ENCODE measurements at regions not wholly inside any gene's neighbourhood (a gene's known extent, or its start where the extent isn't known, plus 50 kb on each side); places are given as distances from the start of the nearest gene placed in this dataset.

- no peak for DNase-seq (ENCODE audit: low read depth, low spot score)
Measured at GRCh38 chr3:176969066-176969465, 228.2 kb downstream of the TBL1XR1 start.

GRCh38 chr3:176968631-176969030, 228.7 kb downstream of the TBL1XR1 start:
- DNase-seq (ENCODE audit: low read depth, low spot score), result no peak

GRCh38 chr3:176967522-176967921, 229.8 kb downstream of the TBL1XR1 start:
- DNase-seq (ENCODE audit: low read depth, low spot score), result no peak

GRCh38 chr3:176964661-176965060, 232.6 kb downstream of the TBL1XR1 start:
- no peak for DNase-seq (ENCODE audit: low read depth, low spot score)

GRCh38 chr3:176961916-176962315, 235.4 kb downstream of the TBL1XR1 start:
- no peak for DNase-seq (ENCODE audit: low read depth, low spot score)

GRCh38 chr3:176959867-176960266, 237.4 kb downstream of the TBL1XR1 start:
- DNase-seq (ENCODE audit: low read depth, low spot score), result no peak

- no peak for DNase-seq (ENCODE audit: low read depth, low spot score)
Measured at GRCh38 chr3:176958560-176958959, 238.7 kb downstream of the TBL1XR1 start.

GRCh38 chr3:176954517-176954916, 242.8 kb downstream of the TBL1XR1 start:
- no peak for DNase-seq (ENCODE audit: low read depth, low spot score)

- no peak for DNase-seq (ENCODE audit: low read depth, low spot score)
Measured at GRCh38 chr3:176953106-176954060, 243.9 kb downstream of the TBL1XR1 start.

GRCh38 chr3:176951586-176952292, 245.5 kb downstream of the TBL1XR1 start:
- DNase-seq (ENCODE audit: low read depth, low spot score), result no peak

- no peak for DNase-seq (ENCODE audit: low read depth, low spot score)
Measured at GRCh38 chr3:176951144-176951543, 246.1 kb downstream of the TBL1XR1 start.

- DNase-seq (ENCODE audit: low read depth, low spot score), result no peak
Measured at GRCh38 chr3:176950743-176951142, 246.5 kb downstream of the TBL1XR1 start.

- DNase-seq (ENCODE audit: low read depth, low spot score), result no peak
Measured at GRCh38 chr3:176948151-176948550, 249.1 kb downstream of the TBL1XR1 start.

- DNase-seq (ENCODE audit: low read depth, low spot score), result no peak
Measured at GRCh38 chr3:176946202-176946601, 251.1 kb downstream of the TBL1XR1 start.

- DNase-seq (ENCODE audit: low read depth, low spot score), result no peak
Measured at GRCh38 chr3:176942305-176942704, 255.0 kb downstream of the TBL1XR1 start.

GRCh38 chr3:176941689-176942088, 255.6 kb downstream of the TBL1XR1 start:
- no peak for DNase-seq (ENCODE audit: low read depth, low spot score)

GRCh38 chr3:176939022-176939817, 258.1 kb downstream of the TBL1XR1 start:
- DNase-seq (ENCODE audit: low read depth, low spot score), result peak; percentile 53

- DNase-seq (ENCODE audit: low read depth, low spot score), result no peak
Measured at GRCh38 chr3:176937994-176938393, 259.3 kb downstream of the TBL1XR1 start.

- DNase-seq (ENCODE audit: low read depth, low spot score), result no peak
Measured at GRCh38 chr3:176937541-176937940, 259.7 kb downstream of the TBL1XR1 start.

- no peak for DNase-seq (ENCODE audit: low read depth, low spot score)
Measured at GRCh38 chr3:176935194-176935888, 261.9 kb downstream of the TBL1XR1 start.

- DNase-seq (ENCODE audit: low read depth, low spot score), result no peak
Measured at GRCh38 chr3:176934698-176935097, 262.6 kb downstream of the TBL1XR1 start.
